NT2/D1 (cell line): ENCODE measurements at regions not wholly inside any gene's neighbourhood (a gene's known extent, or its start where the extent isn't known, plus 50 kb on each side); places are given as distances from the start of the nearest gene placed in this dataset.

ENCODE experiments used
- DNase-seq: peaks from one replicate; pipeline ENCODE4 v3.0.0-alpha.2; 2011; ENCODE audit warnings: low read depth, low spot score
- H3K27me3 ChIP-seq: 2 replicates; pipeline ENCODE4 v1.6.0; 2011; ENCODE audit warnings: mild to moderate bottlenecking; ENCODE audit not compliant: insufficient read length, insufficient read depth
- H3K36me3 ChIP-seq: 2 replicates; pipeline ENCODE4 v1.6.1; 2011; ENCODE audit warnings: mild to moderate bottlenecking, low read length, mixed read lengths; ENCODE audit not compliant: insufficient read depth, insufficient read length
- H3K4me1 ChIP-seq: 2 replicates; pipeline ENCODE4 v1.5.1; 2011; ENCODE audit not compliant: insufficient read depth, insufficient read length
- H3K4me3 ChIP-seq: 2 replicates; pipeline ENCODE4 v1.5.1; 2011; ENCODE audit warnings: low read depth; ENCODE audit not compliant: insufficient read length
- H3K9ac ChIP-seq: 2 replicates; pipeline ENCODE4 v1.6.0; 2011; ENCODE audit warnings: low read depth; ENCODE audit not compliant: insufficient read length
- H3K9me3 ChIP-seq: 2 replicates; pipeline ENCODE4 v1.5.1; 2011; ENCODE audit warnings: mild to moderate bottlenecking, low read length; ENCODE audit not compliant: insufficient read depth
- SUZ12 ChIP-seq: IDR thresholded peaks from 2 replicates; pipeline ENCODE4 v1.6.1; 2011; ENCODE audit not compliant: insufficient read length, insufficient read depth; ENCODE audit errors: extremely low read depth
- YY1 ChIP-seq: IDR thresholded peaks from 2 replicates; pipeline ENCODE4 v1.6.1; 2011; ENCODE audit not compliant: insufficient read length, insufficient read depth
- ZNF274 ChIP-seq: IDR thresholded peaks from 2 replicates; pipeline ENCODE4 v1.6.1; 2011; ENCODE audit warnings: mild to moderate bottlenecking, low read depth, low read length

DNA sequence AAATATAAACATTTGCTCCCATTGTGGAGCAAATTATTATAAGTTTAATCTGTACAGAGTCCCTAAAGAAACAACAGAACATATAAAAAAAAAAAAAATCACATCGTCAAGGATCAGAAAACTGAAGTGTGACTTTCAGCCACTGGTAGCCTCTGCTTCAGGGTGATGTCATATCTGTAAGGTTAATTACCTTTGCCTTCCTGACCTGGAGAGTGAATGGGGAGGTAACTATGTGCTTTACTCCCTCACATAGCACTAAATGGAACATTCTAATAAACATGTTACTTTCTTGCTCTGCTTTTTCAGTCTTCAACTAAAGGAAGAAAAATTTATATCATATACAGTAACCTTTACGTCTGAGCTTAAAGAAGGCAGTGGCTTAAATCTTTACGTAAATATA, 70.3 kb upstream of the TRPM3 start:
- Histone ChIP-seq H3K4me3 (no peak overlapping the region), H3K9me3 (no peaks in the 10 kb centered on the region), H3K4me1 (no peaks in the 10 kb centered on the region), H3K36me3 (no peaks in the 10 kb centered on the region), H3K27me3 (no peaks in the 10 kb centered on the region), H3K9ac (no peak overlapping the region)
- DNase-seq = no peak
- TF ChIP-seq ZNF274 (no peak), YY1 (no peak), SUZ12 (no peak)

DNA sequence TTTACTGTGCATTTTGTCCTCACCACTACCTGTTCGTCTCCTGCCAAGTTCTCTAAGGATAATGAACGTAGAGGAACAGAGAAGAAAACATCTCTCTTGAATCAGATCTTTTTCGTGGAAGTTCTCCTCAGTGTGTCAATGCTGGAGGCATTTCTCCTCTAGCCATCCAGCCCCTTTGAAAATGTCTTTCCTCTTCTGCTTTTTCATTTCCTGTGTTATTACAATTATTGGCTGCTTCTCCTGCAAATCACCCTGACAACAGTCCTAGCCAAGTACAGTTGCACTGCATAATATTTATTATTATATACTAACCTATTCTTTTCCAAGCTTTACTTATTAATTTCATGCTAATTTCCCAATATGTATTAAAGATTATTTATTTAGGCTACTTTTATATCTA, 61.8 kb upstream of the TRPM3 start:
- no peaks in the 10 kb centered on the region for H3K36me3 ChIP-seq
- H3K4me3 ChIP-seq = no peak overlapping the region
- no peak overlapping the region for H3K9ac ChIP-seq
- no peak for DNase-seq
- no peaks in the 10 kb centered on the region for H3K27me3 ChIP-seq
- no peak for TF ChIP-seq SUZ12
- no peaks in the 10 kb centered on the region for H3K4me1 ChIP-seq
- H3K9me3 ChIP-seq = no peaks in the 10 kb centered on the region

DNA sequence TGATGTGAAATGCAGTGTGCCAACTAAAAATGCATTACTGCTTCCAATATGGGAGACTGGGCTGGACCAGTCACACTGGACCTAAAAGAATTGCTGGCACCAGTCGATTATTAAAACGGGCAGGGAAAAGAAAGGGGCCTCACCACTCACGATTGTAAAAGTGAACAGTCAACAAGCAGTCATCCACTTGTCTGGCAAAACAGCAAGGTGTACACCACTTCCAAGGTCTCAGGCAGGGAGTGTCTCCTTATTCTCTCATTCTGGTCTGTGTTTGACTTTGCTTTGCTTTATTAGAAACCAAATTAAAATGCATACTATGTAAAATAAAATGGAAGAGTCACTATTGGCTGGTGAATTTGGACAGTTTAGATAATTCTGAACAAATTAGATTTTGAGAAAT, 57.8 kb upstream of the TRPM3 start:
- Histone ChIP-seq H3K27me3 (no peaks in the 10 kb centered on the region), H3K4me1 (no peaks in the 10 kb centered on the region), H3K9ac (no peak overlapping the region), H3K4me3 (no peak overlapping the region), H3K9me3 (no peaks in the 10 kb centered on the region), H3K36me3 (no peaks in the 10 kb centered on the region)
- DNase-seq = no peak
- TF ChIP-seq YY1 (no peak), SUZ12 (no peak), ZNF274 (no peak)

GRCh38 chr9:71177901-71178300, 56.5 kb upstream of the TRPM3 start:
- H3K9me3 ChIP-seq = no peaks in the 10 kb centered on the region
- TF ChIP-seq ZNF274 = no peak
- no peak for TF ChIP-seq SUZ12
- TF ChIP-seq YY1 = no peak
- no peak overlapping the region for H3K9ac ChIP-seq
- H3K4me1 ChIP-seq = no peaks in the 10 kb centered on the region
- no peak overlapping the region for H3K4me3 ChIP-seq
- no peak for DNase-seq
- H3K27me3 ChIP-seq = no peaks in the 10 kb centered on the region
- H3K36me3 ChIP-seq = no peaks in the 10 kb centered on the region

DNA sequence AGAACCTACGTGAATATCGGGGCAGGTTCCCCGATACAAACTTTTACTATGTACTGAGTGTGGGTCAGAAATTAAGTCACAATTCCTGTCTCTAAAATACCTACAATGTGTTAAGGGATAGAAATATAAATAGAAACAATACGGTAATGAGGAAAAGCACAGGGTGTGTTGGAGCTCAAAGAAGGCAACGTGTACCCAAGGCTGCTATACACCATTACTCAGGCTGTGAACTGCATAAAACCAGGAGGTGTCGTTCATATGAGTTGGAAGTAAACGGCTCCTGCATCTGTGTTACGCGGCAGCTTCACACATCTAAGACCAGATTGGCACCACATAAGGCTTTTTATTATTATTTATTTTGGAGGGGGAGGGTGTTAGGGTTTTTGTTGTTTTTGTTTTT, 50.1 kb upstream of the TRPM3 start:
- TF ChIP-seq YY1 (no peak), SUZ12 (no peak), ZNF274 (no peak)

More for the DNA sequence above, 50.1 kb upstream of the TRPM3 start:
- H3K4me1 ChIP-seq = no peaks in the 10 kb centered on the region
- no peak overlapping the region for H3K4me3 ChIP-seq
- no peak overlapping the region for H3K9ac ChIP-seq
- H3K9me3 ChIP-seq = no peaks in the 10 kb centered on the region
- DNase-seq = no peak
- no peaks in the 10 kb centered on the region for H3K27me3 ChIP-seq
- H3K36me3 ChIP-seq = no peaks in the 10 kb centered on the region
